Stimulated activated CD8-positive, alpha-beta memory T cell treated with anti-CD3 and anti-CD28 coated beads, Interleukin-12 subunit alpha, Interleukin-12 subunit beta, amount 100 ng/mL, for 24 hours (primary cell): ENCODE measurements at regions not wholly inside any gene's neighbourhood (a gene's known extent, or its start where the extent isn't known, plus 50 kb on each side); places are given as distances from the start of the nearest gene placed in this dataset.
"Not testable (repeated sequence)": the region's sequence is repeated elsewhere in the genome, so short reads cannot be mapped to it uniquely, and the experiment has no call there.

ENCODE experiments used
- DNase-seq: peaks from one replicate; pipeline ENCODE4 v3.0.0-alpha.2; 2020; ENCODE audit errors: extremely low read depth

DNA sequence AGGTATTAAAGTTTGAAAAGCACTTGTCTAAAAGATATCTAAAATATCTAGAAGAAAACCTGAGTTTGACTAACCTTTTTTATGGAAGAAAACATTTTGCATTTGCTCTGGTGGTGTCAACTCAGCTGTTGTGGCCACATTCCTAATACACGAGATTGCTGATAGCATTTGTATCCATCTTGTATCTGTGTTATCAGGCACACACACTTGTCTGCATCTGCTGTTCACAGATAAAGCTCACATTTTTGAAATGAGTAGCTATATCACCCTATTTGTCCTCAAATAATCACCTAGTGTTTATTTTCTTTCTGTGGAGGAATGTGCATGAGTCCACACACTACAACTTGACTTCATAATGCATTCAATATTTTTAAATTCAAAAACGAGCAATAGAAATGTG, 632.3 kb upstream of the NR2F2 start:
- DNase-seq = no peak

DNA sequence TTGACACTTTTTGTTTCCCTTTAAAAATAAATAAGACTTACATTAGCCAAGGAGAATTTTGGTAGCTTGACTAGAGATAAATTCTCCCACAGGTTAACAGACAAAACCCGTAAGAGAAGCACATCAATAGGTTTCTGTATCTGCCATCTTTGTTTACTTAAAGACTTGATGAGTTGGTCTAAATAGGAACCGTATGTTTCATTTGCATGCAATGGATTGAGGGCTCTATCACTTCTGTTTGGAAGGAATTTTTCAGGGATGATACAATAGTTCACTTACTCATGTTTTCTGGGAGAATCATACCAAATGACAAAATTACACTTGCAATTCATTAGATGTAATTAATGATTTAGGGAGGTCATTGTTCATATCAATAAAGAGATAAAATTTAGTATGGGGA, 631.5 kb upstream of the NR2F2 start:
- DNase-seq = no peak

DNA sequence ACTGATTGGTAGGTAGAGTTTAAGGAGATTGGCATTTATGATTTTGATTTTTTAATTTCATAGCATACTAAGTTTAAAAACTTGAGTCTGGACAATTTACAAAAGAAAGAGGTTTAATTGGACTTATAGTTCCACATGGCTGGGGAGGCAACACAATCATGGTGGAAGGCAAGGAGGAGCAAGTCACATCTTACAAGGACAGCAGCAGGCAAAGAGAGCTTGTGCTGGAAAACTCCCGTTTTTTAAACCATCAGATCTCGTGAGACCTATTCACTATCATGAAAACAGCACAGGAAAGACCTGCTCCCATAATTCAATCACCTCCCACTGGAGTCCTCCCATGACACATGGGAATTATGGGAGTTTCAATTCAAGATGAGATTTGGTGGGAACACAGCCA, 630.9 kb upstream of the NR2F2 start:
- DNase-seq = no peak

DNA sequence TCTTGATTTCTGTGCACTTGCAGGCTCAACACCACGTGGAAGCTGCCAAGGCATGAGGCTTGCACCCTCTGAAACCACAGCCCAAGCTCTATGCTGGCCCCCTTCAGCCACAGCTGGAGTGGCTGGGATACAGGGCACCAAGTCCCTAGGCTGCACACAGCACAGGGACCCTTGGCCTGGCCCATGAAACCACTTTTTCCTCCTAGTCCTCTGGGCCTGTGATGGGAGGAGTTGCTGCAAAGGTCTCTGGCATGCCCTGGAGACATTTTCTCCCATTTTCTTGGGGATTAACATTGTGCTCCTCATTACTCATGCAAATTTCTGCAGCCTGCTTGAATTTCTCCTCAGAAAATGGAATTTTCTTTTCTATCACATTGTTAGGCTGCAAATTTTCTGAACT, 629.8 kb upstream of the NR2F2 start:
- DNase-seq = not testable (repeated sequence)

DNA sequence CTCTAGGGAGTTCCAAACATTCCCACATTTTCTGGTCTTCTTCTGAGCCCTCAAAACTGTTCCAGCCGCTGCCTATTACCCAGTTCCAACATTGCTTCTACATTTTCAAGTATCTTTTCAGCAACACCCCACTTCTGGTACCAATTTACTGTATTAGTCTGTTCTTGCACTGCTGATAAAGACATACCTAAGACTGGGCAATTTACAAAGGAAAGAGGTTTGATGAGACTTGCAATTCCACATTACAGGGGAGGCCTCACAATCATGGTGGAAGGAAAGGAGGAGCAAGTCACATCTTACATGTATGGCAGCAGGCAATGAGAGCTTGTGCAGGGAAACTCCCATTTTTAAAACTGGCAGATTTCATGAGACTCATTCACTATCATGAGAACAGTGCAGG, 629.1 kb upstream of the NR2F2 start:
- DNase-seq = no peak

DNA sequence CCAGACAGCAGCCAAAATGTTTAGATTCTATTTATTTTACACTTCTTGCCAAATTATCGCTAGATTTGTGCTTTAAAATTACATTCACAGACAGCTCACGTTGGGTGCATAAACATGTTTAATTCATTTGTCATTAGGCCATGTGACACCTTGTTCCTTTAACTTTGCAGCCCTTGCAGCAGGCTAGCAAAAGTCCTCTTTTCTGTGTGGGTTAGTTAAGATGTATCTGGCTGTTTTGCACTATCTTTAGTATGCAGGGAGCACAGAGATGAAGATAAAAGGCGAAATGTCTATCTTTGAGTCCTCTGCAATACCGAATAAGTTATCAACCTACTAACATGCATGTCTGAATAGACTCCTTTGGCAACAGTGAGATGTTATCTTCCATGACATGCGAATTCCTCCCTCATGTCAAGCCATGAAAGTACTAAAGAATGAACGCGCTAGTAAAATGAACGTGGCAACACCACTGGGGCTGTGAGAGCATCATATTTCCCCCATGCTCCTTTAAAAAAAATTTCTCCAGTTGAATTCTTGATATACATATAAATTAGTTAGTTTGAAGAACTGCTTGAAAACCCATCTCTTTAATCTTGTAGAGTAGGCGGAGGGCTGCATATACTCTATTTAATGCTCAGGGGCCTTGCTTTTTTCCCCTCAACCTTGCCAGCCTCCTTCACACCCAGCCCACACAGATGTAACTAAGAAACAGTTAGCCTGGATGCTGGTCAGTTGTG, 620.4 kb upstream of the NR2F2 start:
- no peak for DNase-seq

DNA sequence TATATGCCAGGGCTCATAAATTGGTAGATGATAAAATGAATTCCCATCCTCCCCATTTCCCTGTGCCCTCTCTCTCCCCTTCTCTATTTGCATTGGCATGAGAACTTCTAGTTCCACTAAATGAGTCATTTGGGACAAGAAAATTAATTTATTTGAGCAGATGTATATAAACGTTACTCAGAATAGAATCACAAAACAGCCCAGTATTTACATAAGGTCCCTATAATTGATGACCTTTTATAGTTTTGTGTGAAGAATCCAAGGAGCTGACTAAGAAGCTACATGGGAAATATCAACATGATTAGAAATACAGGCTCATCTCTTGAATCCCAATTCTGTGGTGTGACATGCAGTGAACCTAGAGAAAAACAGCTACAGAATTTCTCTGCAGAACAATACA, 617.7 kb upstream of the NR2F2 start:
- DNase-seq = no peak

DNA sequence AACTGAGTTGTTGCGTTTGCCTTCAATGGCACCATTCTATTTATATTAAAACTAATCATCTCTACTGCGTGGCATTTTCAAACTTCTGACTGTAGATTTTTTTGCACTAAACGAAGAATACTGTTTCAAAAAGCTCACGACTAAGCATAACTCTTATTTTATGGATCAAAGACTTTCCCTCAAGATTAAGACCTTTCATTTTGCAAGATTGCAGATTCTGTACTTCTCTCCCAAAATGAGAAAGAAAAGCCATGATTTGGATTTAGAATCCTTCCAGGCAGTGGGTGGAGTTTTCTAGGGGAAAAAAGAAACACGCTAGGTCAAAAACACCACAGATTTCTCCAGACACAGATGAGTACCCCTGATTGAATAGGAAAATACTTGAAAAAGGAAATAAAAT, 617.2 kb upstream of the NR2F2 start:
- no peak for DNase-seq

DNA sequence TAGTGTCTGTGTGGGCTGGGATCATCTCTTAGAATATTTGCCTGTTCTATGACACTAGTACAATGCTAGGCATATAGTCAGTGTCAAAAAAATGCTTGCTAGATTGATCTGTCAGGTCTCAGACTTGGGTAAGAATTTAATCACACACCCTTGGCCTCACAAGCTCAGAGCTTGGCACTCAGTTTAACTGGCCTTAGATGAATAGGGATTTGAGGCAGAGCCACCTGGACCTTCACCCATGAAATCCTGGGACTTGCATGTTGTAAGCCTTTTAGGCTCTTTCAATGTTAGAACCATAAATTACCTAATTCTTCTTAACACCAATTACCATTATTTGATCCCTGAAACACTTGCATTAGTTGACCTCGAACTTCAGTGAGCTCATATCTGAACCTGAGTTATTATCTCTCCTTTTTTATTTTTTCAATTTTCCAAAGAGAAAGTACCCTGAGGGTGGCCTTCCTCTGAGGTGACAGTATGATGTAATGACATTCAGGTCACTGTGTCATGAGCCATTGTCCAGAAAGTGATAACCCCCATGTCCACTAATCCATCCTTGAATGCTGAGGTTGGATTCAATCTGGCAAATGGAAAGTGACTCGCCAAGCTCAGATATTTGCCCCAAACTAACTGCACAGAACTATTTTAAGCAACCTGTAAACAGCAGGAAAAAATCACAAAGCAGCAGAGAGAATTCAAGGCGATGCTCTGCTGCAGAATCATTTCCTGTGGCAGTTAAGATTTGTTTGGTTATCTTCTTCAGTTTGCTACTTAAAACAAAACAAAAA, 615.2 kb upstream of the NR2F2 start:
- no peak for DNase-seq

DNA sequence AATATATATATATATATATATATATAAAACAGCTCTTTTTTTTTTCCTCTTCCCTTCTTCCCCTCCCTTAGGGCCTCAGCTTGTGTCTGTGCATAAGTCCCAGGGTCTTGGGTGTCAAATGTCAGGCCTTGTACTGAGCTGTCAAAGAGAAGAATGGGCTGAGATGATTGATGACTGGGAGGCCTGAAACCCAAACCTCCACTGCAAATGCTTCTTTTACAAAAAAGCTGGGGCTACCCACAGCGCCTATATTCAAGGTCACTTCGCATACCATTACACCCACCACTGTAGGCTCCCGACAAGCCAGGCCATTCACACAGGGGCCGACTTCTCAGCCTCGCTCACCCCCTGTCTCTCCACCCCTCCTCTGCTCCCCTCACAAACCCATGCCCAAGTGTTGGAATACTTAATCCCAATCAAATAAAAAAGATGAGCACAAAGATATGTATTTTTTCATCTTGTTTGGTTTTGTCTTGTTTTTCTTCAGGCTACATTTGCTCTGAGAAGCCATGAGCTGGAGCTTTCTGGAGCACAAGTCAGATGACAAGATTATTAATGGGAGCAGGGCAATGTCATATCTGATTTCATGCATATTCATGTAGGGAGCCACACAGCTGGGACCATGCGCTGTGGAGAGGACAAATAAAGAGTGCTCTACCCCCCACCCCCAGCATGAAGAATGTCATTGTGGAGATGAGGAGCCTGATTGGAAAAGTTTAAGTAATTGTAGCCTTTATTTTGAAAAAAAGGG, 614.4 kb upstream of the NR2F2 start:
- no peak for DNase-seq

DNA sequence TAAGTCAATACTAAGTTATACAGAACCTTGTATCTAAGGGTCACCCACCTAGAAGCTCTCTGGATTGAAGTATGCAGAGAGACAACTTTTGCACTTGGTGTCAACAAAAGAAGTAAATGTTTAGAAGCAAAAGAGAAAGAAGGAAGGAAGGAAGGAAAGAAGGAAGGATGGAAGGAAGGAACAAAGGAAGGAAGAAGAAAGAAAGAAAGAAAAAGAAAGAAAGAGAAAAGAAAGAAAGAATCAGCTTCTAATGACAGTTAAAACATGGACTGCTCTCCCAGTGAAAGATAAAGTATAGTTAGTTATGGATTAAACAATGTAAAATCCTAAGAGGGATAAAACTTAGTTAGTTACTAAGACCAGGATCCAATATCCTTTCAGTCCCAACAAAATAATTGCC, 613.8 kb upstream of the NR2F2 start:
- DNase-seq = no peak

DNA sequence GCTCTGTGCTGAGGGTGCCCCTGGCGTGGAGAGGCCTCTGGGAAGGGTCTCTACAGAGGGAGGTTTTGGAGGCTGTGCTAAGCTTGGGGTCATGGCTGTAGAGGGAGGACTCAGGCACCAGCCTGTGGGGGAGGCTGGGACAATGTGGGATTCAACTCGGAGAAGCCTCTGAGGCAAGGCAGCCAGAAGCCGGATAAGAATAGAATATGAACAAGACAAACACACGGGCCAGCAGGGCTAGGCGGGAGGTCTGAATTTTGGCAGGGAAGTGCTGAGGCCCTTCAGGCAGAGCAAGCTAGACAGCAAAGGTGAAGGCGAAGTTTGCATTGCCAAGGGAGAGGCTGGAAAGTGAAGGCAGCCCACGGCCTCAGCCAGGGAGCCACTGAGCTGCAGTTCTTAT, 612.1 kb upstream of the NR2F2 start:
- no peak for DNase-seq

DNA sequence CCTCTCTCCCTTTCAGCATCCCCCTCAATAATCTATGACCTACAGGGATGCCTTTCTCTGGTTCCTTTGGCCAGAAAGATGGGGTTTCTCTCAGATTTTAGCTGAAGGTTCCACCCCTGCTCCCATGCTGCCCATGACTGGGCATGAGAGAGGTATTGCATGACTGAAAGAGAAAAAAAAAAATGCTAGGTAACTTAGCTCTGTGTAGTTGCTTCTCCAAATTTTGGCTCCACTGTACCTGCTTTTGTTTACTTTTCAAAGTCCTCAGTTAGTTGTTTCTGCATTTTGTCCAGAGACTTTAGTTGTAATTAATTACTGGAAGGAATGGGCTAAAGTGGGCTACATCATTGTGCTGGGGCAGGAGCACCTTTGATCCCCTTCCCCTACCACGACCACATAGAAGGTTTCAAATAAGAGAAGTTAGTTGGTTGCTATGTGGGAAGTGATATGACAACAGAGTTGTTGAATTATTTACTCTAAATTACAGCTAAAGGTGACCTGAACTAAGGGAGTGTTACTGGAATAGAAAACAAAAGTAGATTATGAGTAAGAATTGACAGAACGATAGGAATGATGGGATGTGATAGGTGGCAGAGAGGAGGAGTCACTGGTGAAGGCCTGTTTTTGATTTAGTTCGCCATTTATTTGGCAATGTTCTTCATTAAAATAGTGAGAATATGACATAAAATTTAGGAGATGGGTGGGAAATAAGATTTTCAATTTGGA, 605.4 kb upstream of the NR2F2 start:
- DNase-seq = no peak

DNA sequence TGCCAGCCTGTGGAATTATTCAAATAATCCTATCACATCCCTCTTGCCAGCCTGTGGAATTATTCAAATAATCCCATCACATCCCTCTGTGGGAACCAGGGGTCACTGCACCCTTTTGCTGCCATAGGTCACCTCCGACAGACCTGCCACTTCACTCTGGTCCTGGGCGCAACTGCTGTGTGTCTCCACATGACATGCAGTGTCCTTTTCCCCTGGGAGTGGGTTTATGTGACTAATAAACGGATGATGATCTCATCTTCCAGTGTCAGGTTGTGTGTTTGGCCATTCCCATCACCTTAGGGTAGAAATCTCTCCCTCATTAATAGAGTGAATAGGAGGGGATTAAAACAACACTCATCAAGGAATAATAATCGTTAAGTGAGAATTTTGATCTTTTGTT, 603.6 kb upstream of the NR2F2 start:
- DNase-seq = no peak

DNA sequence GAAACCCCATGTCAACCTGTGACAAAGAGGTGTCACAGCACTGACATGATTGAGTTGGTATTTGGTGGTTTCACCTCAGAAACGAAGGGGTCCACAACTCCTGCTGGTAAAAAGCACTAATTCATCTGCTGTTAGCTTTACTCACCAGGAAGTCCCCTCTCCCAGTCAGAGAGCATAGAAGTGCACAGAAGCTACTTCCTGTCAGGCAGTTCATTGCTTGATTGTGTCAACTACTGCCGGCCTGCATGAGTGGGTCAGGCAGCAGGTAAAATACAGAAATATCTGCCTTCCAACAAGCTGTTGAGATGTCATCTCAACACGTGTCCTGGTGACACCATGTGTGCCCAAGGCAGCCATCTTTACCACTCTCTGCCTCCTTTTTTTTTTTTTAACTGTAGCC, 596.6 kb upstream of the NR2F2 start:
- no peak for DNase-seq

DNA sequence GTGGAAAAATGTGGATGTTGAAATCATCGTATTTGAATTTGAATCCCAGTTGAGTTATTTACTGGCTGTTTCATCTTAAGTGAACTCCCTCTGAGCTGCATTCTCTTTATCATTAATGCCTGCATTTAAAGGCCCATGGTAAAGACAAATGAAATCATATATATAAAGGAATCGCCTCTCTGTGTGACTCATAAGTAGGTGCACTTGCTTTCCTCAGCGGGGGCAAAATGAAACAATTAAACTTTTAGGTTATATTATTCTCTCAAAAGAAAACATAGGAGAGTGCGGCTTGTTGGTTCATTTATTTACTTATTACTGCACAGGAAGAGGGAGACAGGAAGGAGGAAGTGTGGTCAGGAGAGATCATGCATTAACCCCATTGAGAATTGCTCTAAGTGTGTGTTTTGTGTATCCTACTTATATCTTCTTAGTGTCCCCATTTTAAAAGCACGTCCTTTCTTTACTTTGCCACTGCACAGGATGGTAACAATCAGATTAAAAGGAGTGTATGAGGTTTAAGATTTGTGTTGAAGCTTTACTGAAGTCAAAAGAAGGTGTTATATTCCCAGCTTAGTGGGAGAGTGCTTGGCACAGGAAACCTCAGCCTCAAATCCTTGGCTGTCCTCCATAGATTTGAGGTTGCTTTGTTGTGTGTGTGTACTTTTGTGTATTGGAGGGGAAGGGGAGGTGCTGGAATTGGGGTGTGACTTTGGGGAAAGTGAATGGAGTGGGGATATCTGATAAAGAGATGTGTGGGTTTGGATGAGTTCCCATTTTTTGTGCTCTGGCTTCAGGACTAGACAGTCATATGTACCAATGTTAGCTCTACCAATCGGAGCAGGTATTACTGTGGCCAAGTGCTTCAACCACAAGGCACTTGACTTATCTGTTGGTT, 595.8 kb upstream of the NR2F2 start:
- no peak for DNase-seq

DNA sequence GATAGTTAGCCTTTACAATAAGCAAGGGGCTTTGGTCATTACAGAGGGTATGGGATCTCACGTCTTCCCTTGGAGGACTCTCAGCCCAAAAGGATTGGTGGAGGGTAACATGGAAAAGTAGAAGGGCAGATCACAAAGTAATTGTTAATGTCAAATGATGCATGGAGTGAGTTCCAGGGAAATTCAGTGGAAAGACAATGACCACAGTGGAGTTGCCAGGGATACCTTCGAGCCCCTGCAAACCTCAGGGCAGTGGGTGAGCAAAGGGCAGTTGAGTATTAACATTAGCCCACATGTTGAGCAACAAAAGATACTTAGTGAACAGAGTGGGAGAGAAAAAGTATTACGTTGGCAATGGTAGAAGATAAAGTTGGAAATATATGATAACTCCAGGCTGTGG, 593.4 kb upstream of the NR2F2 start:
- no peak for DNase-seq

DNA sequence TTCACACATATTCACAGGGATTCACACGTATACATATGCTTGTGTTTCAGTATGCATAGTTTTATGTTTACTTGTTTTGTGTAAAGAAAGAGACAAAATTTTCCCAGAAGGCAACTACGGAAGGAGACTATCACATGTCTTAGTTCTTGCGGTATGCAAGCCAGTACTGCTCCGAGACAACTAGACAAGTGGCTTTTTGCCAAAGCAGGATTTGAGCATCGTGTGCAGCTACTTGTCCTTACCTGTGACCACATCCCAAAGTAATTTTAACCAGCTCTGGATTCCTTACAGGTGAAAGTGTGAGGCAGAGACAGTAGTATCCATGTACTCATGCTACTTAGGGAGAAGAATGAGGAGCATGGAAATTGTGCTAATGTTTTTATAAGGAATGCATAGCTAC, 591.4 kb upstream of the NR2F2 start:
- DNase-seq = no peak

DNA sequence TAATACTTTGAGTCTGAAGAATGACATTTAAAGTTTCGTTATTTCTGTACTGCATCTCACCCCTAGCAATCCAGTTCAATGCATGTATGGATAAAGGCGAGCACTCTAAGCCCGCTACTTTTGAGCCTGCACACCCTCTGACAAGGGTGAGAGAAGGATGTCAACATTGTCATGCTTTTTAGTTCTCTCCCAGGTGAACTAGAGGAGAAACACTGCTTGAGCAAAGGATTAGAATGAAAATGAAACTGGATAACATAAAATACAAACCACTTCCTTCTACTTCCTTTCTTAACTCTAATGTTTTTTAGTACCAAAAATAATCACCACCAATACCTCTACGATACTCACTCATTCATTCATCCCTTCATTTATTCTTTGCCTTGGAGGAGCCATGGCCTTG, 588.7 kb upstream of the NR2F2 start:
- DNase-seq = no peak

DNA sequence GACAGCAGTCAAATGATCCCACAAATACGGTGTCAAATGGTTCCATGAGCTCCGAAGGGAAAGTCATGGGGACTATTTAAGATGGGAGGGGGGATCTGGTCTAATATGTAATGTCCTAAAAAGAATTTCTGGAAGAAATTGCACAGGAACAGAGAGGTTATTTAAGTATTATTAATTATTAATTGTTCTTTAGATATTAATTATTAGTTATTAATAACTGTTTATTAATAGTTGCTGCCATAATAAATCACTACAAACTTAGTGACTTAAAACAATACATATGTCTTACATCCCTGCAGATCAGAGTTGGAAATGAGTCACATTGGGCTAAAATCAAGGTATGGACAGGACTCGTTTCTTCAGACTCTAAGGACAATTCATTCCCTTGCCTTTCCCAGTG, 588.2 kb upstream of the NR2F2 start:
- no peak for DNase-seq

DNA sequence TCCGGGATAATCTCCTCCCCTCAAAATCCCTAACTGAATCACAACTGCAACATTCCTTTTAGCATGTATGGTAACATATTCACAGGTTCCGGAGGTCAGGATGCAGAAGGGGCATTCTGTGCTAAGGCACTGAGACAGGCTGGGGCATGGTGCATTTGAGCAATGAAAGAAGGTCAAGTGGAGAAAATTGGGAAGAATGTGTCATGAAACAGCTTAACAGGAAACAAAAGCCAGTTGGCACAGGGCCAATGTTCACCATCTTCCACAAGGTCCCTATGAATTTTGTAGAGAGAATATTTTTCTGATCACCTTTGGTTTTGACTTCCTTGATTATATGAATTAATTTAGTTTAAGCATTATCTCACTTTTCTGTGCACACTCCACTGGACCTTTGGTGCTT, 587.7 kb upstream of the NR2F2 start:
- DNase-seq = no peak
